Mesothelial cell of epicardium (in vitro differentiated cells): ENCODE measurements at regions not wholly inside any gene's neighbourhood (a gene's known extent, or its start where the extent isn't known, plus 50 kb on each side); places are given as distances from the start of the nearest gene placed in this dataset.

Experiments used
- DNase-seq, 2 experiments: peaks; one replicate each; pipeline ENCODE4 v3.0.0; 2021; ENCODE audit warnings: low spot score in 2 of 2; ENCODE audit not compliant: unreplicated experiment in 2 of 2
- H3K27ac Mint-ChIP-seq: 2 replicates; pipeline ENCODE4 v1.8.0; 2021; ENCODE audit warnings: mixed read lengths
- H3K27me3 Mint-ChIP-seq: 2 replicates; pipeline ENCODE4 v1.8.0; 2021; ENCODE audit warnings: low read depth, mixed read lengths
- H3K36me3 Mint-ChIP-seq: 2 replicates; pipeline ENCODE4 v1.8.0; 2021; ENCODE audit warnings: mixed read lengths
- H3K4me1 Mint-ChIP-seq: 2 replicates; pipeline ENCODE4 v1.8.0; 2021; ENCODE audit warnings: mixed read lengths
- H3K4me3 Mint-ChIP-seq: 2 replicates; pipeline ENCODE4 v1.8.0; 2021; ENCODE audit warnings: mild to moderate bottlenecking, moderate library complexity, mixed read lengths
- H3K9me3 Mint-ChIP-seq: 2 replicates; pipeline ENCODE4 v1.8.0; 2021; ENCODE audit warnings: mixed read lengths
- CTCF ChIP-seq: fragments of 200-600 bp; sonication (generic); IDR thresholded peaks from one replicate; pipeline ENCODE4 v1.5.0; 2021; ENCODE audit warnings: antibody characterized with exemption; ENCODE audit not compliant: unreplicated experiment

GRCh38 chr2:40629768-40630434, 178.0 kb upstream of the SLC8A1 start:
- TF ChIP-seq CTCF: no peak
- H3K9me3 Mint-ChIP-seq: no peaks in the 10 kb centered on the region
- H3K4me1 Mint-ChIP-seq: peaks cover 2% of the 10 kb centered on the region
- H3K27ac Mint-ChIP-seq: no peak overlapping the region
- no peak overlapping the region for H3K4me3 Mint-ChIP-seq
- no peaks in the 10 kb centered on the region for H3K36me3 Mint-ChIP-seq
- H3K27me3 Mint-ChIP-seq: no peaks in the 10 kb centered on the region
- no peak for DNase-seq

GRCh38 chr2:40639320-40639719, 187.4 kb upstream of the SLC8A1 start:
- no peak overlapping the region for H3K4me3 Mint-ChIP-seq
- DNase-seq: no peak
- no peaks in the 10 kb centered on the region for H3K27me3 Mint-ChIP-seq
- H3K27ac Mint-ChIP-seq: no peak overlapping the region
- peaks cover 10% of the 10 kb centered on the region for H3K4me1 Mint-ChIP-seq
- no peaks in the 10 kb centered on the region for H3K36me3 Mint-ChIP-seq
- no peak for TF ChIP-seq CTCF
- no peaks in the 10 kb centered on the region for H3K9me3 Mint-ChIP-seq

- Mint-ChIP-seq H3K27me3 (peaks cover 1% of the 10 kb centered on the region), H3K9me3 (no peaks in the 10 kb centered on the region), H3K27ac (no peak overlapping the region), H3K36me3 (no peaks in the 10 kb centered on the region), H3K4me3 (no peak overlapping the region), H3K4me1 (peaks cover 8% of the 10 kb centered on the region)
- DNase-seq: no peak
- no peak for TF ChIP-seq CTCF
Observed at GRCh38 chr2:40642237-40642636, 190.3 kb upstream of the SLC8A1 start.

GRCh38 chr2:40642726-40643125, 190.8 kb upstream of the SLC8A1 start:
- no peaks in the 10 kb centered on the region for H3K9me3 Mint-ChIP-seq
- no peak for TF ChIP-seq CTCF

GRCh38 chr2:40646642-40647041, 194.8 kb upstream of the SLC8A1 start:
- no peaks in the 10 kb centered on the region for H3K9me3 Mint-ChIP-seq
- H3K4me3 Mint-ChIP-seq: no peak overlapping the region
- no peak for TF ChIP-seq CTCF
- H3K27me3 Mint-ChIP-seq: peaks cover 10% of the 10 kb centered on the region
- no peak overlapping the region for H3K27ac Mint-ChIP-seq
- no peaks in the 10 kb centered on the region for H3K36me3 Mint-ChIP-seq
- DNase-seq: no peak
- H3K4me1 Mint-ChIP-seq: peaks cover 7% of the 10 kb centered on the region

More at GRCh38 chr2:40642726-40643125, 190.8 kb upstream of the SLC8A1 start:
- no peak for DNase-seq
- H3K27ac Mint-ChIP-seq: no peak overlapping the region
- no peak overlapping the region for H3K4me3 Mint-ChIP-seq
- H3K4me1 Mint-ChIP-seq: peaks cover 7% of the 10 kb centered on the region
- H3K36me3 Mint-ChIP-seq: no peaks in the 10 kb centered on the region
- H3K27me3 Mint-ChIP-seq: peaks cover 5% of the 10 kb centered on the region

- Mint-ChIP-seq H3K4me3 (no peak overlapping the region), H3K27ac (no peak overlapping the region), H3K9me3 (no peaks in the 10 kb centered on the region), H3K4me1 (no peaks in the 10 kb centered on the region), H3K36me3 (no peaks in the 10 kb centered on the region), H3K27me3 (peaks cover 22% of the 10 kb centered on the region)
- no peak for DNase-seq
- TF ChIP-seq CTCF: no peak
Observed at GRCh38 chr2:40652155-40652554, 200.3 kb upstream of the SLC8A1 start.
